ENCODE measurements at regions not wholly inside any gene's neighbourhood (a gene's known extent, or its start where the extent isn't known, plus 50 kb on each side); places are given as distances from the start of the nearest gene placed in this dataset.

- no peak for DNase-seq (ENCODE audit: low spot score)
Observed at GRCh38 chr9:108550106-108550505, 305.7 kb downstream of the ACTL7B start.

DNA sequence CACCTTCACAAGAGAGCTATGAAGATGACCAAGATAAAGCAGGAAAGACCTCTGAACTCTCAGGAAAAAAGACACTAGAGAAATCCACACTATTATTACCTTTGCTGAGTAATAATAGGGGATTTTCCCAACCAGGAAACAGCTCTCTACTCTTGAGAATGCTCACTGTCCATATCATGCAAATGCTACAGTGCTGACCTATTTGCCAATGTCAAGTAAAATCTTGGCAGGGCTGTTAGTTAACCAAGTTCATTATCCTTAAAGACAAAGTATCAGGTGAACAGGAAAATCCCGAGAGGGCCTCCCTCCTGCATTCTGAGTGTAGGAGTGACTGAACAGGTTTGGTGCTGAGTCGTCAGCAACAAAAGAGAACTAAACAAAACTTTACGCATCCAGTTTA, 306.6 kb downstream of the ACTL7B start:
- no peak for DNase-seq (ENCODE audit: low spot score)

DNA sequence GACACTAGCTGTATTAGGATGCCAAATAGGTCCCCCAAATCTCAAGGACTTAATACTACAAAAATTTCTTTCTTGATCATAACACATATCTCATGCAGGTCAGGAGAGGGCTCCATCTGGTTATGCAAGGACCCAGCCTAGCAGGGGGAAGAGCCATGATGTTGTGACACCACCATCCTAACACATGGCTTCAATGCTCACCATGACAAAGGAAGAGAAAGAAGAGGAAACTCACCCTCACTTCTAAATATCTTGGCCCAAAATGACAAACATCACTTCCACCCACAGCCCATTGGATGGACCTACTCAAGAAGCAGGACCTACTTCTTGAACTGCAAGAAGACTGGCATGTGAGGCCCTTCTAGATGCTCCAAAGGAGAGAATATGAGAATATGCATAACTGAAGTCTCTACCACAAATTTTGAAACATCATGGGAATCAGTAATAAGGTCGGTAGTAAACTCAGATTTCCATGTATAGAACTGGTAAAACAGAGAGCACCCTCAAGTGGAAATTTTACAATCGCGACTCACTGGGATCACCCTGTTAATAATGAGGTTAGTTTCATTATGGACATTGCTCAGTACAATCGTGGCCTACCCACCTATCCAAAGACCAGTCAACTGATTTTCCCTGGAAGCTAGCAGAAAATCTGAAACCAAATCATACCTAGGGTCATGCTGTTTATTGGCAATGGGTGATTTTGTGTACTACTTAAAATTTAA, 308.2 kb downstream of the ACTL7B start:
- no peak for DNase-seq (ENCODE audit: low spot score)

GRCh38 chr9:108546215-108546614, 309.6 kb downstream of the ACTL7B start:
- no peak for DNase-seq (ENCODE audit: low spot score)

DNA sequence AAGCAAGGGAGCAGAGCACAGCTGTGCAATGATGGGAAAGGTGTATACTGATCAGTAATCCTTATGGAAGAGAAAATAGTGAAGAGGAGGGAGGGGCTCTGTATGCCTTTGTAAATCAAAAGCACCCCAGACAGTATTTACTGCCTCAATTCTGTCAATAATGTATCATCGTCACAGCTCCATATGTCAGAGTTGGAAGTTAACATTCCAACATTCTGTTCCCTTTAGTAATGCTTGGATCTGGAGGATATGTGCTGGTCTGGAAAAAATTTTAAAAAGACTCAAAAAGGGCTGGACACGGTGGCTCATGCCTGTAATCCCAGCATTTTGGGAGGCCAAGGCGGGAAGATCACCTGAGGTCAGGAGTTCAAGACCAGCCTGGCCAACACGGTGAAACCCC, 310.4 kb downstream of the ACTL7B start:
- DNase-seq (ENCODE audit: low spot score), result no peak

- DNase-seq (ENCODE audit: low spot score), result no peak
Observed at GRCh38 chr9:108544866-108545265, 310.9 kb downstream of the ACTL7B start.

GRCh38 chr9:108543251-108543778, 312.5 kb downstream of the ACTL7B start:
- DNase-seq (ENCODE audit: low spot score), result no peak

GRCh38 chr9:108537756-108538155, 318.0 kb downstream of the ACTL7B start:
- no peak for DNase-seq (ENCODE audit: low spot score)

DNA sequence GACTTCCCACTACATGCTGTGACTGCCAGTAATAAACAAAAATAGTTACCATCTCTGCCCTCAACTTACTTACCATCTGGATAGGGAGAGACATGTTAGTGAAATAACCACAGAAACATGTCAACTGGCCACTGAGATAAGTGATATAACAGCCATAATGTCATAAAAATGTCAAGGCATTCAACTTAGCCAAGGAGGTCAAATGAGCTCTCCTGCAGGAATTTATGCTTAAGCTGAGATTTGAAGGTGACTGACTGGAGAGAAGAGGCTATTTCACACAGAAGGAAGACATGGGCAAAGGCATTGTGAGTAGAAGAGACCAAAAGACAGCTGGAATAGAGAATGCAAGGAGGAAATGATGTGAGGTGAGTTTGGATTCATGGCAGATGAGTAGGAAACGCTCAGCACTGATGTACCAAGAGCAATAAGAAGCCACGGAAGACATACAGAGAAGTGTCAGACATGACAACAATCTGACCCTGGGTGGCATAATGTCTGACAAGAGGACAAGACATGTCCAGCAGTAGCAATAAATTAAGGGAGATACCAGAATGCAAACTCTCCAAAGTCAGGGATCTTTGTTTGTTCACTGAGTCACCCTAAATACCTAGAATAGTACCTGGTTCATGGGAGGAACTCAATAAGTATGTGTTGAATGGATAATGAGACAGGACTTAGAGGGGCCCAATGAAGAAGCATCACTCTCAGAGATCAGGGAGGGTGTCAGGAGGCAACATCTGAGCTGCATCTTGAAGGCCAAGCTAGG, 318.8 kb downstream of the ACTL7B start:
- no peak for DNase-seq (ENCODE audit: low spot score)

DNA sequence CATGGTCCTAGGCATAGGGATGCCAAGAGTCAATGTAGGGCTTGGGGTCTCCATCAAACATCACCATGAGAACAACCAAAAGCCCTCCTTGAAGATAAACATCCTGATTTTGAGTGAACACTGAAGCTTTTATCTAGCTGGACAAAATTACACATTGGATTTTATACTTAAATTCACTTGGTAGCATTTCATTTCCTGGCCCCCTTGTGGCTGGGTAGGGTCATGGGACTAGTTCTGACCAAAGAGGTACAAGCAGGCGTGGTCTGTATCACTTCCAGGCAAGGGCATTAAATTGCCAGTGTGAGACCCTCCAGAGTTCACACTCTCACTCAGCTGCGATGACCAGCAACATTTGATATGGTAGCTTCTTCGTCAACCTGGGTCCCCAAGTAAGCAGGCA, 320.3 kb downstream of the ACTL7B start:
- DNase-seq (ENCODE audit: low spot score), result no peak

- DNase-seq (ENCODE audit: low spot score), result no peak
Observed at GRCh38 chr9:108534741-108535140, 321.0 kb downstream of the ACTL7B start.

DNA sequence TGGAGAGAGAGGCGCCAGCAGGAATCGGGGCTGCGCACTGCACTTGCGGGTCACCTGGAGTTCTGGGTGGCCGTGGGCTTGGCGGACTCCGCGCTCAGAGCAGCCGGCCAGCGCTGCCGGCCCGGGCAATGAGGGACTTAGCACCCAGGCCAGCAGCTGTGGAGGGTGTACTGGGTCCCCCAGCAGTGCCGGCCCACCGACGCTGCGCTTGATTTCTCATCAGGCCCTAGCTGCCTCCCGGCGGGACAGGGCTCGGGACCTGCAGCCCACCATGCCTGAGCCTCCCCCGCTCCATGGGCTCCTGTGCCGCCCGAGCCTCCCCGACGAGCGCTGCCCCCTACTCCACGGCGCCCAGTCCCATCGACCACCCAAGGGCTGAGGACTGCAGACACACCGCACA, 325.6 kb downstream of the ACTL7B start:
- no peak for DNase-seq (ENCODE audit: low spot score)

- no peak for DNase-seq (ENCODE audit: low spot score)
Observed at GRCh38 chr9:108528231-108528630, 327.6 kb downstream of the ACTL7B start.

DNA sequence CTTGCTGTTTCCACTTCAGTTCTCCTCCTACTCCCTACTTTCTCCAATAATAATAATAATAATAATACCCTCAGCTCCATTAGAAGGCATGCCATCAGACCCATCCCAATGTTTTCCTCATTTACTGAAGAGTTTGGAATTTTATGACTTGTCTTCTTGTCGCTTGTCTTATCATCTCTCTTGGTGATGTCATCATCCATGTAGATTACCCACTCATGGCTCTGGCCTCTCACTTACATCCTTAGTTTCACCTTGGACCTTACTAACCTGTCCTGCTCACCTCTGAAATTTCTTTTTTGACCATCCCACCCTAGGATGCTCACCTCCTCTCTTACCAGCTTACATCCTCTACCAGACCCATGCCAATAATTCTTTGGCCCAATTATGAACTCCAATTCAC, 329.3 kb downstream of the ACTL7B start:
- no peak for DNase-seq (ENCODE audit: low spot score)

DNA sequence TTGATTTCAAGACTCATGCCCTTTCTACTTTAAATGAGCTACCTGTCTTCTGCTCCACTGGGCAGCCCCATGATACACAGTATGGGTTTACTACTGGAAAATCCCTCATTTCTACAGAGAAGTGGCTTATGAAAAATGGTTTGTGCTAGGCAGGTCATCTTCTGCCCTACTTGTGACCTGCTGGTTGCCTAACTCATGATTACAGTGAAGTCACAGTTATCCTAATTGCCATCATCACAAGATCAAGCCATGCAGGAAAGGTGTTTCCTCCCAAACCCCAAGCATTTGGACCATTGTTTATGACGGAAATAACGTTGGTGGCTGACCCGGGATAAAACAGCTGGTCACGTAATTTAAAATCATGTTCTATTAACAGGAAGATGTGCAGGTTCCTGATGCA, 330.6 kb downstream of the ACTL7B start:
- no peak for DNase-seq (ENCODE audit: low spot score)

DNA sequence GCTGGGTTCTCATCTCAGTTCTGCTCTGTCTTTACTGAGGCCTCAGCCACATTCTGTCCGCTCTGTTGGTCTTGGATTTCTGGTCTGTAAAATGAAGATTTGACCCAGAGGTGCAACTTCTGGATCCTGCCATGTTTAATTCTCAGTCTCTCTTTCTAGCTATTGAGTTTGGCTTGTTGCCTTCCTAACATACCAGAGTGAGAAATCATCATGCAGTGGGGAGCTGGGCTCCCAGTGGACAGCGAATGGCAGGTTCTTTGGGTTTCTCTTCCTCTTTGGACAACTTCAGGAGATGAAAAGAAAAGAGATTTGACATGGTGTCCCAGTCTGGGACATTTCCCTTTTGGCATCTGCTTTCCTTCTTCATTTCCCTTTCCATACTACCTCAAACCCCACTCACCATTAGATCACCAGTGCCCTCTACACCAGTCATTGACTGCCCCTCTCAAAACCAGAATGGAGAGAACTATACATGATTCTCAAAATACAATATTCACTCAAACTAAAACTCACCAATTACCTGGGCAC, 334.7 kb downstream of the ACTL7B start:
- no peak for DNase-seq (ENCODE audit: low spot score)

DNA sequence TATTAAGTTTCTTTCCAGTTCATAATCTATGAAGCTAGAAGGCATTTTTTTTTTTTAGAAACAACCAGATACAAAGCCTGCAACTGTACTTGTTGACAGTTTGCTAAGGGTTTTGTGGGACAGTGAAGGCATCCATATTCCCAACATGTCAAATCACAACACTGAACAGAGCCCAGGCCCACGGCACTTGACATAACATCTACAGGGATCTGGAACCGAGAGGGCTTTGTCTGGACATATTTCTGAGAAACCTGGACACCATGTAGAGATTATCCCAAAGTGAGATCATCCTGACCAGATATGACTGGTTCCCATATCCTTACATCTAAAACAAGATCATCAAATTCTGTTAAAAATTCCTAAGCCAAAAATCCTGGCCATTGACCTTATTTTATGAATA, 336.3 kb downstream of the ACTL7B start:
- no peak for DNase-seq (ENCODE audit: low spot score)

GRCh38 chr9:108517651-108518365, 338.0 kb downstream of the ACTL7B start:
- DNase-seq (ENCODE audit: low spot score), result no peak

- no peak for DNase-seq (ENCODE audit: low spot score)
Observed at GRCh38 chr9:108516391-108516790, 339.4 kb downstream of the ACTL7B start.

- DNase-seq (ENCODE audit: low spot score), result no peak
Observed at GRCh38 chr9:108515856-108516255, 339.9 kb downstream of the ACTL7B start.

- no peak for DNase-seq (ENCODE audit: low spot score)
Observed at GRCh38 chr9:108512426-108513173, 343.2 kb downstream of the ACTL7B start.

GRCh38 chr9:108511307-108511706, 344.5 kb downstream of the ACTL7B start:
- DNase-seq (ENCODE audit: low spot score), result no peak
